ENCODE measurements at regions not wholly inside any gene's neighbourhood (a gene's known extent, or its start where the extent isn't known, plus 50 kb on each side); places are given as distances from the start of the nearest gene placed in this dataset.

- H3K36me3 ChIP-seq (ENCODE audit: insufficient read depth, low read length), result no peaks in the 10 kb centered on the region
- H3K4me1 ChIP-seq (ENCODE audit: insufficient read depth, low read length, poor library complexity, severe bottlenecking), result no peaks in the 10 kb centered on the region
- no peak overlapping the region for H3K27ac ChIP-seq (ENCODE audit: low read depth, low read length, poor library complexity, severe bottlenecking)
- H2AFZ ChIP-seq (ENCODE audit: low read length), result no peak overlapping the region
- no peak overlapping the region for H3K4me3 ChIP-seq (ENCODE audit: low read depth, low read length, poor library complexity, severe bottlenecking)
- DNase-seq (ENCODE audit: low spot score), result no peak
- TF ChIP-seq EZH2phosphoT487 (IDR thresholded peaks at IDR 0.05; ENCODE audit: borderline replicate concordance, low read depth, low read length) (no peak), CTCF (conservative IDR thresholded peaks at IDR 0.05; ENCODE audit: low read length) (no peak)
- intact Hi-C loops (cut with micrococcal nuclease; ENCODE audit: unreplicated experiment), result no loop called here
- no peaks in the 10 kb centered on the region for H3K9me2 ChIP-seq (ENCODE audit: insufficient read depth, low read length)
- H3K79me2 ChIP-seq (ENCODE audit: insufficient read depth, low read depth, low read length), result no peaks in the 10 kb centered on the region
- no peaks in the 10 kb centered on the region for H4K20me1 ChIP-seq (ENCODE audit: insufficient read depth, low read length)
- H3K9me3 ChIP-seq (ENCODE audit: low read length), result no peaks in the 10 kb centered on the region
- ChIA-PET CTCF (ENCODE audit: unreplicated experiment) (no interaction called here), POLR2A (no interaction called here)
- no peak overlapping the region for H3K4me2 ChIP-seq (ENCODE audit: low read length)
- no TSS peak for BruUV-seq (replicated peaks)
Observed at GRCh38 chr15:96468036-96468435, 137.5 kb downstream of the NR2F2 start.

GRCh38 chr15:96470681-96471310, 140.3 kb downstream of the NR2F2 start:
- POLR2A ChIA-PET, result no interaction called here
- intact Hi-C loops (cut with micrococcal nuclease; ENCODE audit: unreplicated experiment), result no loop called here
- Histone ChIP-seq H4K20me1 (ENCODE audit: insufficient read depth, low read length) (no peaks in the 10 kb centered on the region), H3K27ac (ENCODE audit: low read depth, low read length, poor library complexity, severe bottlenecking) (no peak overlapping the region), H3K4me1 (ENCODE audit: insufficient read depth, low read length, poor library complexity, severe bottlenecking) (no peaks in the 10 kb centered on the region), H3K9me3 (ENCODE audit: low read length) (no peaks in the 10 kb centered on the region), H3K4me3 (ENCODE audit: low read depth, low read length, poor library complexity, severe bottlenecking) (no peak overlapping the region), H2AFZ (ENCODE audit: low read length) (no peak overlapping the region), H3K79me2 (ENCODE audit: insufficient read depth, low read depth, low read length) (no peaks in the 10 kb centered on the region), H3K4me2 (ENCODE audit: low read length) (no peak overlapping the region), H3K36me3 (ENCODE audit: insufficient read depth, low read length) (no peaks in the 10 kb centered on the region), H3K9me2 (ENCODE audit: insufficient read depth, low read length) (no peaks in the 10 kb centered on the region)
- BruUV-seq (replicated peaks), result no TSS peak
- no peak for TF ChIP-seq EZH2phosphoT487 (IDR thresholded peaks at IDR 0.05; ENCODE audit: borderline replicate concordance, low read depth, low read length)
- TF ChIP-seq CTCF (conservative IDR thresholded peaks at IDR 0.05; ENCODE audit: low read length), result no peak
- DNase-seq (ENCODE audit: low spot score), result no peak
- CTCF ChIA-PET (ENCODE audit: unreplicated experiment), result no interaction called here

DNA sequence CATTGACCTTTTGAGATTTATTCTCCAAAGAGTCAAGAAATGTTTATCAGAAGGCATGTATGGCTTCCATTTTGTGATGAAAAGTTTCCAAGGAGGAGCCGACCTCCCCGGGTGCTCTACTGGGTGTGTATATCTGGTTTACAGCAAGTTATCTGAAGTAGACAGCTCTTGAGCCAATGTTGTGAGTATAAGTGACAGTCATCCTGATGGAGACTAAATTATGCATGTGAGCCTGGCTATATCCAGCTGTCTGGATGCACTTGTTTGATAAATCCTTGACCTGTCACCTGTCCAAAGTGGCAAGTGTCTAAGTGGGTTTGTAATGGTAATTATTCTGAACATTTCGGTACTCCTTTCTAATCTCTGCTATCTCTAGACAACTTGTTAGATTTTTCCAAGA, 142.2 kb downstream of the NR2F2 start:
- CTCF ChIA-PET (ENCODE audit: unreplicated experiment), result no interaction called here
- H3K9me2 ChIP-seq (ENCODE audit: insufficient read depth, low read length), result no peaks in the 10 kb centered on the region
- DNase-seq (ENCODE audit: low spot score), result no peak
- POLR2A ChIA-PET, result no interaction called here
- no peaks in the 10 kb centered on the region for H3K9me3 ChIP-seq (ENCODE audit: low read length)
- H3K79me2 ChIP-seq (ENCODE audit: insufficient read depth, low read depth, low read length), result no peaks in the 10 kb centered on the region
- intact Hi-C loops (cut with micrococcal nuclease; ENCODE audit: unreplicated experiment), result no loop called here
- TF ChIP-seq EZH2phosphoT487 (IDR thresholded peaks at IDR 0.05; ENCODE audit: borderline replicate concordance, low read depth, low read length) (no peak), CTCF (conservative IDR thresholded peaks at IDR 0.05; ENCODE audit: low read length) (no peak)
- no peaks in the 10 kb centered on the region for H3K36me3 ChIP-seq (ENCODE audit: insufficient read depth, low read length)
- no TSS peak for BruUV-seq (replicated peaks)
- H2AFZ ChIP-seq (ENCODE audit: low read length), result no peak overlapping the region
- H4K20me1 ChIP-seq (ENCODE audit: insufficient read depth, low read length), result no peaks in the 10 kb centered on the region
- H3K4me1 ChIP-seq (ENCODE audit: insufficient read depth, low read length, poor library complexity, severe bottlenecking), result no peaks in the 10 kb centered on the region
- H3K27ac ChIP-seq (ENCODE audit: low read depth, low read length, poor library complexity, severe bottlenecking), result no peak overlapping the region
- H3K4me3 ChIP-seq (ENCODE audit: low read depth, low read length, poor library complexity, severe bottlenecking), result no peak overlapping the region
- H3K4me2 ChIP-seq (ENCODE audit: low read length), result no peak overlapping the region
